ENCODE measurements at regions not wholly inside any gene's neighbourhood (a gene's known extent, or its start where the extent isn't known, plus 50 kb on each side); places are given as distances from the start of the nearest gene placed in this dataset.

GRCh38 chr1:80044662-80045061 lies 1038.1 kb upstream of the ADGRL4 start:
- H3K4me3 ChIP-seq (ENCODE audit: low read depth in 1 of 3, low read length in 3 of 3), result no peak overlapping the region
- no peaks in the 10 kb centered on the region for H3K9me3 ChIP-seq (ENCODE audit: control insufficient read depth in 4 of 4, low read length in 3 of 4)
- no peak for DNase-seq (ENCODE audit: low spot score)
- H3K9ac ChIP-seq (ENCODE audit: low read depth in 1 of 2, low read length in 2 of 2), result no peak overlapping the region
- H3K27ac ChIP-seq (ENCODE audit: low read depth in 1 of 2, low read length in 2 of 2), result no peak overlapping the region
- no peaks in the 10 kb centered on the region for H3K27me3 ChIP-seq (ENCODE audit: control insufficient read depth in 4 of 4, insufficient read depth in 4 of 4, low read length in 3 of 4)
- H3K4me1 ChIP-seq (ENCODE audit: control insufficient read depth in 4 of 4, insufficient read depth in 4 of 4, low read length in 3 of 4), result no peaks in the 10 kb centered on the region
- no peak for TF ChIP-seq ATF3 (IDR thresholded peaks at IDR 0.05)
- no peak for TF ChIP-seq MAX (IDR thresholded peaks at IDR 0.05)
- TF ChIP-seq TAF1 (conservative IDR thresholded peaks at IDR 0.05), result no peak
- no peak for TF ChIP-seq FOXA2 (IDR thresholded peaks at IDR 0.05)
- no peak for TF ChIP-seq EGR1 (IDR thresholded peaks at IDR 0.05; ENCODE audit: low read depth in 2 of 2)
- no peak for TF ChIP-seq YY1 (IDR thresholded peaks at IDR 0.05)
- H3K36me3 ChIP-seq (ENCODE audit: control insufficient read depth in 4 of 4, insufficient read depth in 3 of 4, low read depth in 1 of 4, low read length in 3 of 4), result no peaks in the 10 kb centered on the region

- Histone ChIP-seq H3K9me3 (ENCODE audit: control insufficient read depth in 4 of 4, low read length in 3 of 4) (no peaks in the 10 kb centered on the region), H3K4me1 (ENCODE audit: control insufficient read depth in 4 of 4, insufficient read depth in 4 of 4, low read length in 3 of 4) (no peaks in the 10 kb centered on the region), H3K36me3 (ENCODE audit: control insufficient read depth in 4 of 4, insufficient read depth in 3 of 4, low read depth in 1 of 4, low read length in 3 of 4) (no peaks in the 10 kb centered on the region), H3K9ac (ENCODE audit: low read depth in 1 of 2, low read length in 2 of 2) (no peak overlapping the region), H3K4me3 (ENCODE audit: low read depth in 1 of 3, low read length in 3 of 3) (no peak overlapping the region), H3K27ac (ENCODE audit: low read depth in 1 of 2, low read length in 2 of 2) (no peak overlapping the region), H3K27me3 (ENCODE audit: control insufficient read depth in 4 of 4, insufficient read depth in 4 of 4, low read length in 3 of 4) (no peaks in the 10 kb centered on the region)
- 75% methylated on average over 3 of the region's 3 CpGs for WGBS
- TF ChIP-seq JUND (IDR thresholded peaks at IDR 0.05), result no peak
- TF ChIP-seq HNF4A (conservative IDR thresholded peaks at IDR 0.05), result no peak
- TF ChIP-seq REST (IDR thresholded peaks at IDR 0.05), result no peak
- DNase-seq (ENCODE audit: low spot score), result no peak
Measured at GRCh38 chr1:80036690-80037432, 1030.3 kb upstream of the ADGRL4 start.

- no peaks in the 10 kb centered on the region for H3K9me3 ChIP-seq (ENCODE audit: control insufficient read depth in 4 of 4, low read length in 3 of 4)
- no peak overlapping the region for H3K9ac ChIP-seq (ENCODE audit: low read depth in 1 of 2, low read length in 2 of 2)
- no peaks in the 10 kb centered on the region for H3K36me3 ChIP-seq (ENCODE audit: control insufficient read depth in 4 of 4, insufficient read depth in 3 of 4, low read depth in 1 of 4, low read length in 3 of 4)
- no peak for DNase-seq (ENCODE audit: low spot score)
- TF ChIP-seq FOXA1 (IDR thresholded peaks at IDR 0.05), result no peak
- no peak for TF ChIP-seq ATF3 (IDR thresholded peaks at IDR 0.05)
- no peak for TF ChIP-seq NR2F2 (IDR thresholded peaks at IDR 0.05)
- H3K27me3 ChIP-seq (ENCODE audit: control insufficient read depth in 4 of 4, insufficient read depth in 4 of 4, low read length in 3 of 4), result peaks cover 0 to 3% (median 0%) of the 10 kb centered on the region in 4 donors
- H3K4me3 ChIP-seq (ENCODE audit: low read depth in 1 of 3, low read length in 3 of 3), result no peak overlapping the region
- H3K27ac ChIP-seq (ENCODE audit: low read depth in 1 of 2, low read length in 2 of 2), result no peak overlapping the region
- 88% methylated on average over 1 of the region's 1 CpG for WGBS
- H3K4me1 ChIP-seq (ENCODE audit: control insufficient read depth in 4 of 4, insufficient read depth in 4 of 4, low read length in 3 of 4), result no peaks in the 10 kb centered on the region
Measured at GRCh38 chr1:80023358-80023757, 1016.8 kb upstream of the ADGRL4 start.

Data from liver (tissue), 7 donors.